Trophoblast cell (in vitro differentiated cells and primary cell): ENCODE measurements at regions not wholly inside any gene's neighbourhood (a gene's known extent, or its start where the extent isn't known, plus 50 kb on each side); places are given as distances from the start of the nearest gene placed in this dataset.

ENCODE experiments used
- DNase-seq, 2 donors: peaks; one replicate each; pipeline ENCODE4 v3.0.0-alpha.2; 2016
- H2AFZ ChIP-seq: 2 replicates; pipeline ENCODE4 v1.6.1; 2013; ENCODE audit warnings: low read length, moderate library complexity, mild to moderate bottlenecking; ENCODE audit not compliant: insufficient read depth, poor library complexity
- H2AK5ac ChIP-seq: 2 replicates; pipeline ENCODE4 v1.6.1; 2013; ENCODE audit warnings: mild to moderate bottlenecking, low read length
- H2BK120ac ChIP-seq: 2 replicates; pipeline ENCODE4 v1.6.1; 2013; ENCODE audit warnings: low read length, mild to moderate bottlenecking, moderate library complexity; ENCODE audit not compliant: insufficient read depth, poor library complexity
- H2BK12ac ChIP-seq: 2 replicates; pipeline ENCODE4 v1.6.1; 2013; ENCODE audit warnings: mild to moderate bottlenecking, low read length, moderate library complexity
- H2BK5ac ChIP-seq: 2 replicates; pipeline ENCODE4 v1.6.1; 2013; ENCODE audit warnings: low read length, low read depth, moderate library complexity, mild to moderate bottlenecking; ENCODE audit not compliant: poor library complexity
- H3K14ac ChIP-seq: 2 replicates; pipeline ENCODE4 v1.6.1; 2013; ENCODE audit warnings: mild to moderate bottlenecking, low read length
- H3K18ac ChIP-seq: 2 replicates; pipeline ENCODE4 v1.6.1; 2013; ENCODE audit warnings: mild to moderate bottlenecking, low read length
- H3K23ac ChIP-seq: 2 replicates; pipeline ENCODE4 v1.6.1; 2013; ENCODE audit warnings: low read length
- H3K27ac ChIP-seq: 2 replicates; pipeline ENCODE4 v1.5.1; 2013; ENCODE audit warnings: low read depth, mild to moderate bottlenecking, inconsistent platforms, low read length, moderate library complexity
- H3K27me3 ChIP-seq: 2 replicates; pipeline ENCODE4 v1.6.1; 2013; ENCODE audit warnings: inconsistent platforms, mild to moderate bottlenecking, low read length, moderate library complexity; ENCODE audit not compliant: insufficient read depth
- H3K36me3 ChIP-seq, 2 experiments: 1 replicate in 1 of 2; 2 replicates in 1 of 2; pipeline ENCODE4 v1.6.1; 2013; ENCODE audit warnings: low read length in 2 of 2, mild to moderate bottlenecking in 2 of 2, moderate library complexity in 1 of 2; ENCODE audit not compliant: insufficient read depth in 2 of 2, control insufficient read depth in 1 of 2
- H3K4ac ChIP-seq: 2 replicates; pipeline ENCODE4 v1.6.1; 2013; ENCODE audit warnings: low read depth, mild to moderate bottlenecking, low read length, moderate library complexity
- H3K4me1 ChIP-seq, 2 experiments: 1 replicate in 1 of 2; 2 replicates in 1 of 2; pipeline ENCODE4 v1.6.1; 2013; ENCODE audit warnings: low read length in 2 of 2, mild to moderate bottlenecking in 2 of 2, moderate library complexity in 1 of 2; ENCODE audit not compliant: insufficient read depth in 2 of 2, control insufficient read depth in 1 of 2
- H3K4me2 ChIP-seq: 2 replicates; pipeline ENCODE4 v1.6.1; 2013; ENCODE audit warnings: inconsistent platforms, mild to moderate bottlenecking, low read length, moderate library complexity
- H3K4me3 ChIP-seq: 2 replicates; pipeline ENCODE4 v1.5.1; 2013; ENCODE audit warnings: mild to moderate bottlenecking, low read depth, low read length, inconsistent platforms
- H3K79me1 ChIP-seq: one replicate; pipeline ENCODE4 v1.6.1; 2013; ENCODE audit warnings: low read length
- H3K79me2 ChIP-seq: 2 replicates; pipeline ENCODE4 v1.6.1; 2013; ENCODE audit warnings: low read length, mild to moderate bottlenecking; ENCODE audit not compliant: control insufficient read depth, insufficient read depth, poor library complexity
- H3K9ac ChIP-seq: 2 replicates; pipeline ENCODE4 v1.6.1; 2013; ENCODE audit warnings: mild to moderate bottlenecking, low read length
- H3K9me3 ChIP-seq: 2 replicates; pipeline ENCODE4 v1.6.1; 2013; ENCODE audit warnings: low read depth, mild to moderate bottlenecking, control low read depth, inconsistent platforms, low read length; ENCODE audit not compliant: insufficient read depth
- H4K12ac ChIP-seq: 2 replicates; pipeline ENCODE4 v1.6.1; 2013; ENCODE audit warnings: low read depth, mild to moderate bottlenecking, low read length, moderate library complexity
- H4K8ac ChIP-seq: 2 replicates; pipeline ENCODE4 v1.6.1; 2013; ENCODE audit warnings: low read depth, mild to moderate bottlenecking, low read length, moderate library complexity
- H4K91ac ChIP-seq: one replicate; pipeline ENCODE4 v1.6.1; 2013; ENCODE audit warnings: low read depth, mild to moderate bottlenecking, low read length, moderate library complexity
- WGBS: extraction: QIAGEN DNeasy Blood & Tissue Kit; methylation state at CpG from one replicate; pipeline ENCODE4 v1.1.7; 2013; ENCODE audit warnings: missing lambda C conversion rate; ENCODE audit not compliant: insufficient read length, insufficient coverage; ENCODE audit errors: extremely low coverage; 5-methylcytosine and 5-hydroxymethylcytosine counted together

DNA sequence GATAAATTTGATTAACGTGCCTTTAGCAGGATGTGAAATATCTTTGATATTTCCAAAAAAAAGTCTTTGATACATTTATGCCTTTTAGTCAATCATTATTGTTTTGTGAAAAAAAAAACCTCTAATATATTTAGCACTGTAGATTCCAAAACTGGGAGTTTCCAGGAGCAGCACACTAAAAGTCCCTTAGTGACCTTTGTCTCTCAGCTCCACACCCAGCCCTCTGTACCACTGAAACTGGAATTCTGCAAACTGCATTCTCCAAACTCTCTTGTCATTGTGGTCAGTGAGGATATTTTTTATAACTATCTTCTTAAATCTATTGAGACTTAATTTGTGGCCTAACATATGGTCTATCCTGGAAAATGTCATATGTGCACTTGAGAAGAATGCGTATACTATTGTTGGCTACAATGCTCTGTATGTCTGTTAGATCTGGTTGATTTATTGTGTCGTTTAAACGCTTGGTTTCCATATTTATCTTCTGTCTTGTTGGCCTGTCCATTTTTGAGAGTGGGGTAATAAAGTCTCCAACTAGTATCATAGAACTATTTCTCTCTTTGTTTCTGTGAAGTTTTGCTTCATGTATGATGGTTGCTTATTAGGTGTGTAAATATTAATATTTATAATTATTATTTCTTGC, 73.2 kb upstream of the CNKSR3 start:
- H3K4me1 ChIP-seq: no peaks in the 10 kb centered on the region
- no peaks in the 10 kb centered on the region for H3K9me3 ChIP-seq
- no peak overlapping the region for H3K18ac ChIP-seq
- WGBS: no CpG with 5 or more reads among the region's 4 CpGs
- H3K4ac ChIP-seq: no peak overlapping the region
- no peak overlapping the region for H4K91ac ChIP-seq
- no peaks in the 10 kb centered on the region for H3K79me2 ChIP-seq
- no peak overlapping the region for H2AK5ac ChIP-seq
- no peak for DNase-seq
- no peak overlapping the region for H3K9ac ChIP-seq
- no peak overlapping the region for H2AFZ ChIP-seq
- no peak overlapping the region for H3K4me3 ChIP-seq
- H3K23ac ChIP-seq: no peak overlapping the region
- H3K14ac ChIP-seq: no peak overlapping the region
- no peak overlapping the region for H4K12ac ChIP-seq
- no peaks in the 10 kb centered on the region for H3K27me3 ChIP-seq
- H2BK12ac ChIP-seq: no peak overlapping the region
- H2BK5ac ChIP-seq: no peak overlapping the region
- H3K4me2 ChIP-seq: no peak overlapping the region
- no peaks in the 10 kb centered on the region for H3K36me3 ChIP-seq
- H3K79me1 ChIP-seq: no peaks in the 10 kb centered on the region
- no peak overlapping the region for H3K27ac ChIP-seq
- H4K8ac ChIP-seq: no peak overlapping the region
- H2BK120ac ChIP-seq: no peak overlapping the region

DNA sequence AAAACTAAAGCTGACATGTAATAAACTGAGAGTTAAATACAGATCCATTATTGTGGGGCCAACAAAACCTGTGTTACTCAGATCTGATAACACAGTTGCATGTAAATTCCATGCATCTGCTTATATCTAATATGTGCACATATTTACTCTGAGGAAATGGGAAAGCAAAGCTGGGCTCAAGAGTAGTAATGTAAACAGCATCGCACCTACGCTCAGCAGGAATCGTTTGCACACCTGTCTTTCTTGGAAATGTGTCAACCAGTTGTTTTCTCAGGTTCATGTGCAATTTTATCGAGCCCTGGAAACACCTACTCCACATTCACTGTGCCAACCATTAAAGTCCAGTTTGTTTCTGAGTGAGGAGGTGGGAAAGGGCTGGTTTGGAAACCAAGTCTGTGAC, 80.3 kb upstream of the CNKSR3 start:
- Histone ChIP-seq H3K27me3 (no peaks in the 10 kb centered on the region), H3K14ac (no peak overlapping the region), H3K36me3 (no peaks in the 10 kb centered on the region), H3K18ac (no peak overlapping the region), H3K9ac (no peak overlapping the region), H3K23ac (no peak overlapping the region), H3K4me2 (no peak overlapping the region), H3K79me1 (no peaks in the 10 kb centered on the region), H2BK120ac (no peak overlapping the region), H4K12ac (no peak overlapping the region), H3K4me1 (peaks cover 0 to 5% of the 10 kb centered on the region in 2 experiments), H2BK5ac (no peak overlapping the region), H4K91ac (no peak overlapping the region), H2BK12ac (no peak overlapping the region), H3K79me2 (no peaks in the 10 kb centered on the region), H4K8ac (no peak overlapping the region), H2AFZ (no peak overlapping the region), H3K27ac (no peak overlapping the region), H3K4ac (no peak overlapping the region), H3K9me3 (no peaks in the 10 kb centered on the region), H2AK5ac (no peak overlapping the region), H3K4me3 (no peak overlapping the region)
- DNase-seq: no peak
- WGBS: no CpG with 5 or more reads among the region's 4 CpGs

DNA sequence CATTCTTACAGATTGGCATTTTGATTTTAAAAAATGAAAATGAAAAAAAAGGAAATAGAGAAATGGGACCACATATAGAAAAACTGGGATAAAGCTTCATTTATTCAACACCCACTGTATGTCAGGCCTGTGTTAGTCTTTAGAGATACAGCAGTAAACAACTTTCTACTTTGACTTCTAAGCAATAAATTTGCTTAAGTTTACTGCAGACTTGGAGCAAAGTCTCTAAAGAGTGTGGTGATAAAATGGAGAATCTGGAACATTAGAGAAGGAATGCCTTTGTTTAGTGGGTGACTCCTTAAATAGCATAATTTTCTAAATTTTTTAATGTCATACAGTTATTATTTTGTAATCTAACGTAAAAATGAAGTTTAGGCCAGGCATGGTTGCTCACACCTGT, 80.7 kb upstream of the CNKSR3 start:
- Histone ChIP-seq H2AFZ (no peak overlapping the region), H3K4me3 (no peak overlapping the region)

DNA sequence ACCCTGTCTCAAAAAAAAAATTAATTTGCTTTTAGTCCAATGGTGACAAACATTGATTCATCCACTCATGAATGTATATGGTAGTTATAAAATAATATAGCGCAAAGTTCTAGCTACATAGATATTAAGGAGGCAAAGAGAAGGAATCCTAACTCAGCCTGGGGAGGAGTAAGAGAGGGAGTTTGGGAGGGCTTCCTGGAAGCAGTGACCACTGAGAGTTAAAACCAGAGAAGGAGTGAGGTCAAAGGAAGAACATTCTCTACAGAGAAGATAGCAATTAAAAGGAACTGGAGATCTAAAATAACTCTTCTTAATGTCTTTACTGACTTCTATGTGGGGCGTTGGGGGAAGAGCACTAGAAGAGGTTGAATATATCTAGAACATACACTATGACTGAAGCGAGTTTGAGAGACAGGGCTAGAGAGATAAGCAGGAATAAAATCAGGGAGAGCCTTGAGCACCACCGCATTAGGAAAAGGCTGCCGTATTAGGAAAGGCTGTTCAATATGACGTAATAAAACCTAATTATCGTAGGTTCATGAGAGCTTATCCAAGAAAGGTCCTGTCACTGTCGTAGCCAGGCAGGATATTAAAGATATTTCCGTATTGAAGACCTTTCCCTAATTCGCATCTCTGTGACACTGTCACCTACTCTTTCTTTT, 81.8 kb upstream of the CNKSR3 start:
- no peak overlapping the region for H4K12ac ChIP-seq
- no peak overlapping the region for H2BK120ac ChIP-seq
- no peak overlapping the region for H3K4me2 ChIP-seq
- no peak overlapping the region for H2BK5ac ChIP-seq
- H2AFZ ChIP-seq: no peak overlapping the region
- peaks cover 0 to 5% of the 10 kb centered on the region in 2 experiments for H3K4me1 ChIP-seq
- H2BK12ac ChIP-seq: no peak overlapping the region
- WGBS: no CpG with 5 or more reads among the region's 10 CpGs
- no peaks in the 10 kb centered on the region for H3K27me3 ChIP-seq
- H3K18ac ChIP-seq: no peak overlapping the region
- no peaks in the 10 kb centered on the region for H3K9me3 ChIP-seq
- H4K8ac ChIP-seq: no peak overlapping the region
- no peak overlapping the region for H3K9ac ChIP-seq
- H3K23ac ChIP-seq: no peak overlapping the region
- H3K79me1 ChIP-seq: no peaks in the 10 kb centered on the region
- no peak overlapping the region for H3K4ac ChIP-seq
- no peak overlapping the region for H3K27ac ChIP-seq
- H3K14ac ChIP-seq: no peak overlapping the region
- no peak for DNase-seq
- no peaks in the 10 kb centered on the region for H3K79me2 ChIP-seq
- no peak overlapping the region for H3K4me3 ChIP-seq
- H2AK5ac ChIP-seq: no peak overlapping the region
- H4K91ac ChIP-seq: no peak overlapping the region
- H3K36me3 ChIP-seq: no peaks in the 10 kb centered on the region

More for the DNA sequence above, 80.7 kb upstream of the CNKSR3 start:
- Histone ChIP-seq H3K9me3 (no peaks in the 10 kb centered on the region), H2BK12ac (no peak overlapping the region), H3K4me2 (no peak overlapping the region), H2AK5ac (no peak overlapping the region), H3K27ac (no peak overlapping the region), H3K18ac (no peak overlapping the region), H3K4me1 (peaks cover 0 to 5% of the 10 kb centered on the region in 2 experiments), H3K27me3 (no peaks in the 10 kb centered on the region), H3K9ac (no peak overlapping the region), H3K14ac (no peak overlapping the region), H4K91ac (no peak overlapping the region), H3K79me1 (no peaks in the 10 kb centered on the region), H2BK120ac (no peak overlapping the region), H3K4ac (no peak overlapping the region), H4K12ac (no peak overlapping the region), H4K8ac (no peak overlapping the region), H3K79me2 (no peaks in the 10 kb centered on the region), H3K36me3 (no peaks in the 10 kb centered on the region), H2BK5ac (no peak overlapping the region), H3K23ac (no peak overlapping the region)
- no CpG with 5 or more reads among the region's 1 CpG for WGBS
- DNase-seq: no peak
